NOMO-1 treated with DMSO at 0.1 percent for 48 hours (cell line): ENCODE measurements at regions not wholly inside any gene's neighbourhood (a gene's known extent, or its start where the extent isn't known, plus 50 kb on each side); places are given as distances from the start of the nearest gene placed in this dataset.

Source experiments
- DNase-seq: peaks from one replicate; lab custom pipeline; 2025; ENCODE audit not compliant: unreplicated experiment; lab: John Stamatoyannopoulos, UW

GRCh38 chr18:38386146-38386545 lies 820.5 kb upstream of the CELF4 start:
- no peak for DNase-seq

GRCh38 chr18:38369772-38370690 lies 804.4 kb upstream of the CELF4 start:
- no peak for DNase-seq

- no peak for DNase-seq
Measured at GRCh38 chr18:38368886-38369285, 803.3 kb upstream of the CELF4 start.

- no peak for DNase-seq
Measured at GRCh38 chr18:38368246-38368645, 802.6 kb upstream of the CELF4 start.

GRCh38 chr18:38367473-38367872 lies 801.9 kb upstream of the CELF4 start:
- DNase-seq = no peak

GRCh38 chr18:38362286-38362792 lies 796.7 kb upstream of the CELF4 start:
- no peak for DNase-seq

- DNase-seq = no peak
Measured at GRCh38 chr18:38358805-38359657, 793.4 kb upstream of the CELF4 start.

- no peak for DNase-seq
Measured at GRCh38 chr18:38353149-38353548, 787.6 kb upstream of the CELF4 start.

GRCh38 chr18:38350141-38350540 lies 784.5 kb upstream of the CELF4 start:
- DNase-seq = no peak

GRCh38 chr18:38330573-38330972 lies 765.0 kb upstream of the CELF4 start:
- no peak for DNase-seq

GRCh38 chr18:38329145-38329544 lies 763.5 kb upstream of the CELF4 start:
- no peak for DNase-seq

- DNase-seq = no peak
Measured at GRCh38 chr18:38322206-38322605, 756.6 kb upstream of the CELF4 start.

- DNase-seq = no peak
Measured at GRCh38 chr18:38321262-38321661, 755.7 kb upstream of the CELF4 start.

- no peak for DNase-seq
Measured at GRCh38 chr18:38318416-38318815, 752.8 kb upstream of the CELF4 start.

- no peak for DNase-seq
Measured at GRCh38 chr18:38313831-38314230, 748.2 kb upstream of the CELF4 start.

GRCh38 chr18:38312532-38312931 lies 746.9 kb upstream of the CELF4 start:
- DNase-seq = no peak

- DNase-seq = no peak
Measured at GRCh38 chr18:38310936-38311335, 745.3 kb upstream of the CELF4 start.

GRCh38 chr18:38307914-38308313 lies 742.3 kb upstream of the CELF4 start:
- no peak for DNase-seq

- no peak for DNase-seq
Measured at GRCh38 chr18:38305961-38306360, 740.4 kb upstream of the CELF4 start.

- no peak for DNase-seq
Measured at GRCh38 chr18:38301621-38302020, 736.0 kb upstream of the CELF4 start.

GRCh38 chr18:38297910-38298309 lies 732.3 kb upstream of the CELF4 start:
- no peak for DNase-seq

GRCh38 chr18:38290229-38290628 lies 724.6 kb upstream of the CELF4 start:
- DNase-seq = no peak
